Upper lobe of right lung (tissue), 1 donor: ENCODE measurements at regions not wholly inside any gene's neighbourhood (a gene's known extent, or its start where the extent isn't known, plus 50 kb on each side); places are given as distances from the start of the nearest gene placed in this dataset.
"Not testable (repeated sequence)": the region's sequence is repeated elsewhere in the genome, so short reads cannot be mapped to it uniquely, and the experiment has no call there.

ENCODE experiments used
- ATAC-seq: fragments of 200-7000 bp; cut with Tn5 transposase; one replicate; pipeline ENCODE4 v1.9.1; 2020; ENCODE audit warnings: mild to moderate bottlenecking, moderate library complexity
- DNase-seq: peaks from one replicate; pipeline ENCODE4 v3.0.0-alpha.2; 2020
- H3K27ac ChIP-seq: fragments of 200-600 bp; one replicate; pipeline ENCODE4 v1.8.0; 2022
- H3K27me3 ChIP-seq: fragments of 200-600 bp; one replicate; pipeline ENCODE4 v1.8.0; 2022; ENCODE audit warnings: mild to moderate bottlenecking
- H3K36me3 ChIP-seq: fragments of 200-600 bp; one replicate; pipeline ENCODE4 v1.8.0; 2022
- H3K4me1 ChIP-seq: fragments of 200-600 bp; one replicate; pipeline ENCODE4 v1.8.0; 2022
- H3K4me3 ChIP-seq: fragments of 200-600 bp; one replicate; pipeline ENCODE4 v1.8.0; 2022; ENCODE audit warnings: mild to moderate bottlenecking
- H3K9me3 ChIP-seq: fragments of 200-600 bp; one replicate; pipeline ENCODE4 v1.8.0; 2022
- CTCF ChIP-seq: fragments of 200-600 bp; IDR thresholded peaks from one replicate; pipeline ENCODE4 v1.8.0; 2022; ENCODE audit warnings: antibody characterized with exemption
- intact Hi-C: fragments of 100-400 bp; cut with DNase I; formaldehyde crosslinking; loops from one replicate; pipeline ENCODE4 v1.11.0; 2022
- donor health status: DM: no; HTN: yes; CAD: no; lungs with severe emphysema.

DNA sequence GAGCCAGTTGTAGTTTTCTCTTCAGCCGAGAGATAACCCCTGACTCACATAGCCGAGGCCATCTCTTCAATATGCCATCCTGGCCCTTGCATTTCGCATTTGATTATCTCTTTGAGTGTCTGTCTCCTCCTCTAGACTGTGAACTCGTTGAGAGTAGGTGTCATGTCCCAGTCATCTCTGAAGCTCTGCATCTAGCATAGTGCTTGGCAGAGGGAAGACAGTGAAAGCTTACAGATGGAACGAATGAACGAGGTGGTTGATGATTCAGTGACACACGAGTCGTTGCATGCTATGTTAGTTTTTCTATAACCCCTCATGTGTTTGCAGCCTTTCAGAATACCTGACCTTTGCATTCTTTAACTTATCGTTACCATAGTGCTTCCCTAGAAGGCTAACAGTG is 59.9 kb upstream of the CYRIA start:
- H3K27ac ChIP-seq, result no peak overlapping the region
- no peak for TF ChIP-seq CTCF
- H3K4me3 ChIP-seq, result no peak overlapping the region
- H3K36me3 ChIP-seq, result no peaks in the 10 kb centered on the region
- no peaks in the 10 kb centered on the region for H3K4me1 ChIP-seq
- no peak for DNase-seq
- H3K27me3 ChIP-seq, result no peaks in the 10 kb centered on the region
- no peaks in the 10 kb centered on the region for H3K9me3 ChIP-seq
- intact Hi-C loops, result no loop called here
- ATAC-seq, result no peak

DNA sequence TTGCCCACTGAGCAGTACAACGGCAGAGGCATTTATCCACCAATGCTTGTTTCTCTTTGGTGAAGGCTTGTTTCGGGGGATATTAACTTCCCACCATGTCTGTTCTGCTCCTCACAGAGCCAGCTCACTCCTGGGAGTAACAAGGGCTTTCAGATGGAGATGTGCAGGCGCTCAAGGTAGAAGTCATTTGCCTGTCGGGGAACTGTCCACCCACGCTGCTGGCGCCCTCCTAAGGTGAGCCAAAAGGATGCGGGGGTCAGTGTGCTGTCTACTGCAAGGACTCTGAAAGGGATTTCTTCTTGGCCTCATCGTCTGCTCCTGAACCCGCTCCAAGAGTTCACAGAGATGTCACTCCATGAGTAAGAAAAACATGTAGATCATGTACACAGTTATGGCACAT is 57.0 kb upstream of the CYRIA start:
- no peak overlapping the region for H3K4me3 ChIP-seq

GRCh38 chr2:16722126-16722525 is 56.5 kb upstream of the CYRIA start:
- H3K4me3 ChIP-seq, result no peak overlapping the region
- no peak overlapping the region for H3K27ac ChIP-seq
- peaks cover 3% of the 10 kb centered on the region for H3K4me1 ChIP-seq
- no peaks in the 10 kb centered on the region for H3K27me3 ChIP-seq
- H3K36me3 ChIP-seq, result no peaks in the 10 kb centered on the region
- TF ChIP-seq CTCF, result no peak
- H3K9me3 ChIP-seq, result no peaks in the 10 kb centered on the region
- intact Hi-C loops, result no loop called here
- DNase-seq (no peak), ATAC-seq (no peak)

More for the DNA sequence above, 57.0 kb upstream of the CYRIA start:
- intact Hi-C loops, result no loop called here
- no peak for DNase-seq
- no peak for ATAC-seq
- Histone ChIP-seq H3K4me1 (peaks cover 3% of the 10 kb centered on the region), H3K36me3 (no peaks in the 10 kb centered on the region), H3K9me3 (no peaks in the 10 kb centered on the region), H3K27me3 (no peaks in the 10 kb centered on the region), H3K27ac (no peak overlapping the region)
- no peak for TF ChIP-seq CTCF

DNA sequence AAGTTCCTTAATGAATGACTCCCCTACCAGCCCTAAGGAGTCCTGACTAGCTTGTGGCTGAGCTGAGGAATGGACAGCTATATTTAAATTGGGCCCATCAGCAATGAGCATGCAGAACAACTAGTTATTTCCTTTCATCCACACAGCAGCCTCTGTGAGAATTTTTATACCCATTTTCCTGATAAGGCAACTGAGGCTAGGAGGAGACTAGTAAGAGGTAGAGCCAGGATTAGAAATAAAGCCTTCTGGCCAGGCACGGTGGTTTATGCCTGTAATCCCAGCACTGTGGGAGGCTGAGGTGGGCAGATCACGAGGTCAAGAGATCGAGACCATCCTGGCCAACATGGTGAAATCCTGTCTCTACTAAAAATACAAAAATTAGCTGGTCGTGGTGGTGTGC is 55.9 kb upstream of the CYRIA start:
- H3K4me1 ChIP-seq, DNase-seq, H3K27me3 ChIP-seq, H3K36me3 ChIP-seq, H3K4me3 ChIP-seq, intact Hi-C loops, H3K27ac ChIP-seq, H3K9me3 ChIP-seq, ATAC-seq: not testable (repeated sequence)

GRCh38 chr2:16720737-16721136 is 55.1 kb upstream of the CYRIA start:
- H3K4me1 ChIP-seq, H3K36me3 ChIP-seq, H3K27me3 ChIP-seq, H3K4me3 ChIP-seq, H3K9me3 ChIP-seq, ATAC-seq, DNase-seq, intact Hi-C loops, H3K27ac ChIP-seq: not testable (repeated sequence)

DNA sequence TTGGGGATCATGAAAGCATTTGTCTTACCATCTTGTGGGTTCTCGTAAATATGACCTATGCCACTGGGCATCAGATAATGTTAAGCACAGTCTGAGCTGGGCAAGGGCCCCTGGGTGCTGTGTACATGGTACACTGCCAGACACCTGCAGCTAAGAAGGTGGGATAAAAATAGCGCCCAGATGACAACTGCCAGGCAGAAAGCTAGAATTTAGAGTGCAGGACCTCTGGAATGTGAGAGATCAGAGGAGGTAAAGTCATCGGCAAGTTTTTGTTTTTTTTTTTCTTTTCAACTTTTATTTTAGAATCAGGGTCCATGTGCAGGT is 53.8 kb upstream of the CYRIA start:
- intact Hi-C loops, result no loop called here
- ATAC-seq, result no peak
- H3K4me3 ChIP-seq, result no peak overlapping the region
- TF ChIP-seq CTCF, result no peak
- H3K27me3 ChIP-seq, result no peaks in the 10 kb centered on the region
- no peak for DNase-seq
- H3K4me1 ChIP-seq, result peaks cover 3% of the 10 kb centered on the region
- H3K36me3 ChIP-seq, result no peaks in the 10 kb centered on the region
- H3K27ac ChIP-seq, result no peak overlapping the region
- H3K9me3 ChIP-seq, result no peaks in the 10 kb centered on the region
